ENCODE measurements at regions not wholly inside any gene's neighbourhood (a gene's known extent, or its start where the extent isn't known, plus 50 kb on each side); places are given as distances from the start of the nearest gene placed in this dataset.

DNA sequence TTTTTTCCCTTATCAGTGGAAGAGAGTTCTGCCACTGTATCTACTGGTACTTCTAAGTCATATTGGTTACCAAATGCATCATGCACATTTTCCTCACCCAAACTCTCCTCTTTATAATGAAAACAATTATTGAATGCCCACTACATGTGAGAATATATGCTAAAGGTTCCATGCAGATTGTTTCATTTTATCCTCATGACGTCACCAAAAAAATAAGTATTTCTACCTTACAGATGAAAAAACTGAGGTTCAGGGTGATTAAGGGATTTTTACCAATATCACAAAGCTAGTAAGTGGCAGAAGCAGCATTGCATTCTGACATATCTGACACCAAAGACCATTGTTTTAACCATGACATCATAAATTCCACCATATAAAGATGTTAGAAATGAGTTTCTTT lies 51.9 kb upstream of the ZEB2 start:
- TF ChIP-seq CTCF (IDR thresholded peaks at IDR 0.05) (no peak), POLR2A (IDR thresholded peaks at IDR 0.05) (no peak), EP300 (IDR thresholded peaks at IDR 0.05) (no peak), POLR2AphosphoS5 (IDR thresholded peaks at IDR 0.05) (no peak)

Data from sigmoid colon (tissue), 4 donors.